ENCODE measurements at regions not wholly inside any gene's neighbourhood (a gene's known extent, or its start where the extent isn't known, plus 50 kb on each side); places are given as distances from the start of the nearest gene placed in this dataset.

DNA sequence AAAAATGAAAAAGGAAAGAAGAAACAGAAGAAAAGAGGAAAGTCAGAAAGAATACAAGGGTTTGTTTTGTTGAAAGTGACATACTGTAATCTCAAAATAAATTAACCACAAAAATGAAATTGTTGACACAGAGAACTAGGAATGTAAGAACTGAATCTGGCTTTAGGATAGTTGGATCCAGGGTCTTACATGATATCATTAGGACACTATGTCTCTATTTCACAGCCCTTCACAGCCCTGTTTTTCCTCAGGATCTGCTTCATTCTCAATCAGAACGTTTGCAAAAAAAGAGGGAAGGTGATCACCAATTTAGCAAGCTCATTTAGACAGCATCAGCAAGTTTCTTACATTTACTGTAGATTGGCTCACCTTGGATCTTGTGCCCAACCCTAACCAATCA is 188.5 kb upstream of the NREP start:
- H3K4me1 Mint-ChIP-seq, result no peaks in the 10 kb centered on the region
- no peak overlapping the region for H3K27ac Mint-ChIP-seq
- no peaks in the 10 kb centered on the region for H3K9me3 Mint-ChIP-seq
- no peak overlapping the region for H3K4me3 Mint-ChIP-seq
- DNase-seq (no peak), ATAC-seq (ENCODE audit: low read depth in 2 of 2) (no peak)
- H3K27me3 Mint-ChIP-seq, result peaks cover 0 to 6% (median 0%) of the 10 kb centered on the region in 3 donors
- peaks cover 0 to 6% of the 10 kb centered on the region in 2 donors for H3K36me3 Mint-ChIP-seq

DNA sequence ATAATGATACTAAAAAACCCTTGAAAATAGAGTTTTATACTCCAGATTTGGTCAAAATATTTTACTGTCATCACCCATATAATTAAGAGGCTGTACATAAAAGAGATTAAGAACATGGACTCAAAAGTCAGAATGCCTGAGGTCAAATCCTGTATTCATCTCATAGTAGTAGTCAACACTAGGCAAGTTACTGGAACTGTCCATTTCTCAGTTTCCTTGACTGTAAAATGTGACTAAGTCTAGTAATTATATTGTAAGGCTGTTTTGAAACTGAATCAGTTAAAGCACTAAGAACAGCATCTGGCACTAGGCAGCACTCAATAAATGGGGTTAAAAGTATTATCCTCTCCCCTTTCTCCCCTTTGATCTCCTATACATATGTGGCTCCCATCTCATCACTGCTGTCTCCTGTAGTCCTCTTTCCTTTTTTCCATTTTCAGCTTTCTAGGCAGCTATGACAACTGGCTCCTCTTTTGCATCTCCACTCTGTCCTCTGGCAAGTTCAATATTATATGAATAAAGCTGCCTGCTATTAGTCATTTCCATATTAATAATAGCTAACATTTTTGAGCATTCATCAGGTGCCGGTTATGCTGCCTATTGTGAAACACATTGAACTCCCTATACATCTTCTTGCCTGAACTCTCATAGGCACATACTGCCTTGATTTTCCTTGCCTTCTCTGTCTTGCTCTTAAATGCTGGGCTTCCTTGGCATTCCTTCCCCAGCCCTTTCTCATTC is 185.8 kb upstream of the NREP start:
- Mint-ChIP-seq H3K27ac (no peak overlapping the region), H3K36me3 (peaks cover 0 to 6% of the 10 kb centered on the region in 2 donors), H3K9me3 (no peaks in the 10 kb centered on the region), H3K4me1 (no peaks in the 10 kb centered on the region), H3K27me3 (peaks cover 0 to 6% (median 4%) of the 10 kb centered on the region in 3 donors), H3K4me3 (no peak overlapping the region)
- no peak for DNase-seq
- no peak for ATAC-seq (ENCODE audit: low read depth in 2 of 2)

DNA sequence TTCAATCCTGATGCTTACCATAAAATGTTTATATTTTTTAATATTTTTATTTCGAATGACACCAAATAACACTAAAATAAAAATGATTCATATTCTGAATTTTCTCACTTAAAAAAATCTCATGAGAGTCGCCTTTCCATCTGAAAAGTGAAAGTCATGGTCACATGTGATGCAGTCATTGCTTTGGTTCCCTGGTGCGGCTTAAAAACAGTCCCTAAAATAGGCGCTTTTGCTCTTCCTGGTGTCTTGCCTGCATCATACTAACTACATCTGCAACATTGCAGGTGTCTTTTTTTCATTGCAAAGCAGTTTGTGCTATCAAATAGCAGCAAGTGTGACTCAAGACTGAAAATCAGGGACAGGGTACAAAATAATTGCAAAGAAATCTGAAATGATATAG is 185.2 kb upstream of the NREP start:
- no peaks in the 10 kb centered on the region for H3K9me3 Mint-ChIP-seq
- ATAC-seq (ENCODE audit: low read depth in 2 of 2) (no peak), DNase-seq (no peak)
- no peak overlapping the region for H3K27ac Mint-ChIP-seq
- no peaks in the 10 kb centered on the region for H3K4me1 Mint-ChIP-seq
- H3K4me3 Mint-ChIP-seq, result no peak overlapping the region
- peaks cover 0 to 8% (median 6%) of the 10 kb centered on the region in 3 donors for H3K27me3 Mint-ChIP-seq
- peaks cover 0 to 6% of the 10 kb centered on the region in 2 donors for H3K36me3 Mint-ChIP-seq

DNA sequence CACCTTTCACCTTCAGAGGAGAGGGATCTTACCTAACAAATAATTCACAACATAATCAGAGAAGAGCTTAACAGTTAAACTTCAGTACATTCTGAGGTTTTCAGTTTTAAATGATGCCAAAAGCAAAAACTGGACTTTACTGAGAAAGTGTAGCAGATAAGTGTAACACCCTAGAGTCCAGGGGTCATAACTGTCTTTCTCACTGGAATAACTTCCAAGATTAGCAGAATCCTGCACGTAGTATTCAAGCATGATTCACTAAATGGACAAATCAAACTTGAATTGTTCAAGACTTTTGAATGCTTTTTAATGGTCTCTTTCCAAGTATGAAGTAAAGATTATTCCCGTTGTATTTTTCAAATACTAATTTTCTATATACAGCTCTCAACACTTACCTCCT is 180.1 kb upstream of the NREP start:
- DNase-seq (no peak), ATAC-seq (ENCODE audit: low read depth in 2 of 2) (no peak)
- no peaks in the 10 kb centered on the region for H3K4me1 Mint-ChIP-seq
- no peaks in the 10 kb centered on the region for H3K36me3 Mint-ChIP-seq
- H3K9me3 Mint-ChIP-seq, result no peaks in the 10 kb centered on the region
- H3K4me3 Mint-ChIP-seq, result no peak overlapping the region
- no peak overlapping the region for H3K27ac Mint-ChIP-seq
- H3K27me3 Mint-ChIP-seq, result peaks cover 0 to 8% (median 0%) of the 10 kb centered on the region in 3 donors

DNA sequence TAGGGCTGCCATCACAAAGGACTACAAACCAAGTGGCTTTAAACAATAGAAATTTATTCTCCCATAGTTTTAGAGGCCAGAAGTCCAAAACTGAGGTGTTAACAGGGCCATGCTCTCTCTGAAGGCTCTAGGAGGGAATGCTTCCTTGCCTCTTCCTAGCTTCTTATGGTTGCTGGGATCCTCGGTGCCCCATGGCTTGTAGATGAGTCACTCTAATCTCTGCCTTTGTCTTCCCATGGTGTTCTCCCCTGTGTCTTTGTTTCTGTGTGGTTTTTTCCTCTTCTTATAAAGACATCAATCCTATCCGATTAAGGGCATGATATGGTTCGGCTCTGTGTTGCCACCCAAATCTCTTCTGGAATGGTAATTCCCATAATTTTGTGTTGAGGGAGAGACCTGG is 178.8 kb upstream of the NREP start:
- Mint-ChIP-seq H3K4me1 (no peaks in the 10 kb centered on the region), H3K9me3 (no peaks in the 10 kb centered on the region), H3K27ac (no peak overlapping the region), H3K27me3 (peaks cover 0 to 8% (median 0%) of the 10 kb centered on the region in 3 donors), H3K36me3 (no peaks in the 10 kb centered on the region), H3K4me3 (no peak overlapping the region)
- DNase-seq, result no peak
- no peak for ATAC-seq (ENCODE audit: low read depth in 2 of 2)

DNA sequence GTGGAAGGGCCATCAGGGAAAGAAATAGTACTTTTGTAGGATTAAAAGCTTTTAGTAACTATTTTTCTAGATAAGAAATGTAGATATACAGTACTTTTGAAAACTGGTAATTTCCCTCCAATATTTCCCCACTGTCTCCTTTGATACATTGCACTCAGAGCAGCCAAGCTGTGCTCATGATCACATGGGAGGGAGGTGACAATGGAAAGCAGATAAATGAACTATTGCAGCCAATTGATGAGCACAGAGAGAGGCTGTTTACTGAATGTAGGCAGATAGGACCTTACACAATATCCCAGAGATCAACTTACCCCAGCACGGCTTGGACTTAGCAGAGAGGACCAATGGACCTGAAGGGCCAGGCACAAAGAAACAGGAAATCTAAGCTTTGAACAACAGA is 178.0 kb upstream of the NREP start:
- no peaks in the 10 kb centered on the region for H3K9me3 Mint-ChIP-seq
- peaks cover 0 to 8% (median 0%) of the 10 kb centered on the region in 3 donors for H3K27me3 Mint-ChIP-seq
- H3K36me3 Mint-ChIP-seq, result no peaks in the 10 kb centered on the region
- no peak overlapping the region for H3K4me3 Mint-ChIP-seq
- DNase-seq (no peak), ATAC-seq (ENCODE audit: low read depth in 2 of 2) (no peak)
- peak overlapping the region in 1 of 6 donors; percentile 13 for H3K27ac Mint-ChIP-seq
- H3K4me1 Mint-ChIP-seq, result no peaks in the 10 kb centered on the region

DNA sequence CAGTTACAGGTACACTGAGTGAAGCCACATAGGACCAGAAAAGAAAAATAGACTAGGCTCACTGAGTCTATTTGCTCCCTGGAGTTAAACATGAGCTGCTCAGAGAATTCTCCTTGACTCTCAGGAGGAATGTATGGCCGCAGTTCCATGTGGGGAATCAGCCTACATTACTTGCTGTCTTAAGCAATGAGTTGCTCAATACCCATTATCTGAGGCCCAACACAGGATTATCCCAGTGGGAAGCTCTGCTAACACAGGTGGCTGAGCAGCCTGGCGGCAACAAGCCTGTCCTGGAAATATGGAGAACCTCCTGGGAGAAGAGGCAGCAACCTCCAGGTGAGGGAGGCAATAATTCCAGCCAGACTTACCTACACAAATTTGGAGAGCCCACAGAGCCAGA is 177.5 kb upstream of the NREP start:
- Mint-ChIP-seq H3K36me3 (no peaks in the 10 kb centered on the region), H3K27ac (no peak overlapping the region), H3K4me3 (no peak overlapping the region), H3K27me3 (peaks cover 0 to 8% (median 0%) of the 10 kb centered on the region in 3 donors), H3K9me3 (no peaks in the 10 kb centered on the region), H3K4me1 (no peaks in the 10 kb centered on the region)
- DNase-seq (no peak), ATAC-seq (ENCODE audit: low read depth in 2 of 2) (no peak)

DNA sequence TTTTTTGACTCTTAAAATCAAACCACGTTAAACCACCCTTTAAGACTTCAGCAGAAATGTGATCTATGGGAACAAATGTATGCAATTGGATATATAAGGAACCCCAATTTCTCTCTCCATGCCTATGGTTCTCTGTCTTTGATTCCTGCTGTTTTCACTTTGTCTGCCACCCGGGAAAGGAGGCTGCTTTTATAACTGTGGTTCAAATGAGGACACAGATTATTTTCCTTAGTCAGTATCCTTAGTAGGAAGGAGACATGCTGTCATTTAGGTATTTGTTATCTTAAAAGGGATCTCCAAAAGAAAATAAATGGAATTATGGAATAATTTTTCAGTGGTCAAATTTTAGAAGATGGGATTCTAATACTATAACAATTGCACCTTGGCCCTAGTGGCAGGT is 176.1 kb upstream of the NREP start:
- Mint-ChIP-seq H3K27me3 (peaks cover 0 to 7% (median 0%) of the 10 kb centered on the region in 3 donors), H3K9me3 (no peaks in the 10 kb centered on the region), H3K27ac (no peak overlapping the region), H3K4me3 (no peak overlapping the region), H3K4me1 (no peaks in the 10 kb centered on the region), H3K36me3 (no peaks in the 10 kb centered on the region)
- ATAC-seq (ENCODE audit: low read depth in 2 of 2) (no peak), DNase-seq (no peak)

DNA sequence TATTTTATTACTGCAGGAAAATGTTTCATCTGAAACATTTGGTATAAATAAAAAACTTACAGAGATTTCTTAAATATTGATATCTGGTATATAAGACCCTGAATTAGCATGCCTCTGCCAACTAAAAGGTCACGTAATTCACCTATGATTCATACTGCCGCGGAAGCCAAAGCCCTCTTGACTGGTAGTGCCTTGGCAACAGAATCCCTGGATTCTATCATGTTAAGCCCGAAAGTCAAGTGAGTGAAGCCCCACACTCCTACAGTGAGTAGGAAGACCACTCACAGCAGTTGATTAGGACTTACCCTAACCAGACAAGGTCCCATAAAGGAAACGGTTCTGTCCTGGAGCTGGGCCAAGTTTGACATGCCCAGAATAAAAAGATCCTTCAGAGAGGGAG is 175.6 kb upstream of the NREP start:
- no peak for ATAC-seq (ENCODE audit: low read depth in 2 of 2)
- Mint-ChIP-seq H3K36me3 (no peaks in the 10 kb centered on the region), H3K9me3 (no peaks in the 10 kb centered on the region), H3K4me1 (no peaks in the 10 kb centered on the region), H3K27me3 (peaks cover 0 to 2% (median 0%) of the 10 kb centered on the region in 3 donors), H3K27ac (no peak overlapping the region), H3K4me3 (no peak overlapping the region)
- DNase-seq, result no peak

DNA sequence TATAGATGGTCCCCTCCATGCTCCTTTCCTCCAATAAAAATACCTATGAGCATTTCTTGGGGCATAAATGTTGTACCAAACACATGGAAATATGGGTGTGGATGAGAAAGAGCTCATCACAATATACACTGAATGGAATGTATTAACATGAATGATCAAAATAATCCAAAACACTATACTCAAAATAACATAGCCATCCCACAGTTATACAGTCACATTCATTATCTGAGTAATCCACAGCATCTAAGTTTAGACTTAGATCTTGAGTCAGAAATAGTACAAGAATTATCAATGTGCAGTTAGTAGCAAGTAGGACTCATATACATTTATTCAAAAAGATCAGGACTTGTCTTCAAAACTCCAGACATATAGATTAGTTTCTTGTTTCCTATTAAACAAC is 175.2 kb upstream of the NREP start:
- Mint-ChIP-seq H3K27ac (no peak overlapping the region), H3K9me3 (no peaks in the 10 kb centered on the region), H3K4me3 (no peak overlapping the region), H3K36me3 (no peaks in the 10 kb centered on the region), H3K4me1 (no peaks in the 10 kb centered on the region), H3K27me3 (no peaks in the 10 kb centered on the region)
- DNase-seq, result no peak
- ATAC-seq (ENCODE audit: low read depth in 2 of 2), result no peak

DNA sequence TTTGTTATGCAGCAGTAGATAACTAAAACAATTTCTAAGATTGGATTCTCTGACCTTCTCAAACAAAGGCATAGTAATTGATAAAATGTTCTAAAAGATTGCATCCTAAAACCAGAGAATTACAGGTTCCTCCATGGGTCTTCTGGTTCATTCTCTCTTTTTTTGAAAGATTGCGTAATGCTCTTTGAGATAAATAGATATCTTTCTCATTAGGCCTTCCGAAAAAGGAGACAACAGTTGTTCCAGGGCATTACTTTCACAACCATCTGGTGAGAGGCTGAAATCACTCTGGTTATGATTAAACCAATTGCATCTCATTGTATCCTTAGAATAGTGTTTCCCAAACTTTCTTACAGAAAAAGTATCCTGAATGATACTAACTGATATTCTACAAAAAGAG is 174.7 kb upstream of the NREP start:
- ATAC-seq (ENCODE audit: low read depth in 2 of 2), result no peak
- H3K4me3 Mint-ChIP-seq, result no peak overlapping the region

DNA sequence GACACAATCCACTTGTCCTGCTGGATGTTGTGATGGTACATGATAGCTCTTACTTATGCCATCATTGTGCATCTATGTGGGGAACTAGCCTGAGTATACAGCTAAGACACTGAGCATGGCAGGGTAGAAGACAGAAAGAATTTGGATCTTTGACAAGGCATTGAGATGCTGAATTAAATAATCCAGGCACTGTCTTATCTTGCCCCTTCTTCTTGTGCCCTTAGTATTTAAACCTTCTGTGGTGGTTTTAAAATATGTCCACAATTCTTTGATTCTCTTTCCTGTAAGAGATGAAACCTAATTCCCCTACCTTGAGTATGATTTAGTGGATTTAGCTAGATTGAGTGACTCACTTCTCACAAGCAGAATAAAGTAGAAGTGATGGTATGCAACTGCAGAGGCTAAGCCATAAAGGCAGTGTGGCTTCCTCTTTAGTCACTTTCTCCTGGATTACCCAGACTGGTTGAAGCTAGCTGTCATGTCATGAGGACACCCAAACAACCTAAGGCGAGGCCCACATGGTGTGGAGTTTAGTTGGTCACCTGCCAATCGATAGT is 174.0 kb upstream of the NREP start:
- no peak overlapping the region for H3K4me3 Mint-ChIP-seq
- no peak for DNase-seq
- H3K9me3 Mint-ChIP-seq, result no peaks in the 10 kb centered on the region
- ATAC-seq (ENCODE audit: low read depth in 2 of 2), result no peak
- H3K27me3 Mint-ChIP-seq, result no peaks in the 10 kb centered on the region
- no peak overlapping the region for H3K27ac Mint-ChIP-seq
- no peaks in the 10 kb centered on the region for H3K36me3 Mint-ChIP-seq
- no peaks in the 10 kb centered on the region for H3K4me1 Mint-ChIP-seq

More for the DNA sequence above, 174.7 kb upstream of the NREP start:
- DNase-seq, result no peak
- Mint-ChIP-seq H3K4me1 (no peaks in the 10 kb centered on the region), H3K27ac (no peak overlapping the region), H3K9me3 (no peaks in the 10 kb centered on the region), H3K36me3 (no peaks in the 10 kb centered on the region), H3K27me3 (no peaks in the 10 kb centered on the region)

DNA sequence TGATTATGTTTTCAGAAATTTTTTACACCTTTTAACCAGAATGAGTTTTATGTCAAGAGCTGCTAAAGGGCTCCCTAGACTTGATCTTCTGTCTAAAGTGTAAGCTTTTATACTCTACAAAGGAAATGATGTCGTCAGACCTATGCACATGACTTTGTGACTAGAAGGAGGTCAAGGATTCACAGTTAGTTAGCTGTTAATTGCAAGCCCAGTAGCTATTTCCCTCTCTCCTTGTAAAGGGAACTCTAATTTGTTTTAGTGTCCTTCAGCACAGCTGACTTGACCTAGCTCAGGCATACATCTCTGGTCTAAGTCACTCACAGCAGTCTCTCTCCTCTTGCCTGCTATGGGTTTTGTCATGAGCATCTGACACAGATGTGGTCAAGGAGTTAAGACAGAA is 173.5 kb upstream of the NREP start:
- Mint-ChIP-seq H3K9me3 (no peaks in the 10 kb centered on the region), H3K36me3 (no peaks in the 10 kb centered on the region), H3K27me3 (no peaks in the 10 kb centered on the region), H3K27ac (no peak overlapping the region), H3K4me1 (no peaks in the 10 kb centered on the region), H3K4me3 (no peak overlapping the region)
- no peak for DNase-seq
- ATAC-seq (ENCODE audit: low read depth in 2 of 2), result no peak

DNA sequence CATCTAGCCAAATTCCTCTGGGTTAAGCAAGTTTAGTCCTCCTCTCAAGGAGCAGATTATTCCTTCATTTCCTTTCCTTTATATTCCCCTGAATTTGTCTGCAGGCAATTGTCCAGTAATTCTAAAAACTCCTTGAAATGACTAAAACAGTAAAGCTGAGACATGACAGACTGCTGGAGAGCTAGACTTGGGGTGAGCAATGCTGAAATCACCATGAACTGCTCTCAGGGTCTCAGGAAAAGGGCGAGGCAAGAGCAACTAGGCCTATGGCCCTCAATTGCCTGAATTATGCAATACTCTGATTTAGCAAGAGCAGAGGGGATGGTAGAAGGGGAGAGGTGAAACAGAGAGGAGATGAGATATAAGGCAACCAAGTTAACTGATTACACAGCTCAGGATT is 172.9 kb upstream of the NREP start:
- ATAC-seq (ENCODE audit: low read depth in 2 of 2), result no peak
- DNase-seq, result no peak
- Mint-ChIP-seq H3K36me3 (no peaks in the 10 kb centered on the region), H3K4me1 (no peaks in the 10 kb centered on the region), H3K27ac (no peak overlapping the region), H3K27me3 (no peaks in the 10 kb centered on the region), H3K9me3 (no peaks in the 10 kb centered on the region), H3K4me3 (no peak overlapping the region)
